SK-N-MC (cell line): ENCODE measurements at regions not wholly inside any gene's neighbourhood (a gene's known extent, or its start where the extent isn't known, plus 50 kb on each side); places are given as distances from the start of the nearest gene placed in this dataset.

Experiments used
- EZH2 ChIP-seq: fragments of 200-600 bp; sonication (generic); IDR thresholded peaks from one replicate; pipeline ENCODE4 v1.6.1; 2017; ENCODE audit warnings: antibody characterized with exemption
- FOXP2 ChIP-seq: optimal IDR thresholded peaks from 2 replicates; pipeline ENCODE3; 2011; ENCODE audit warnings: mild to moderate bottlenecking, moderate library complexity; ENCODE audit not compliant: insufficient read depth; ENCODE audit errors: extremely low read length, control extremely low read depth
- POLR2AphosphoS5 ChIP-seq: IDR thresholded peaks from 2 replicates; pipeline ENCODE4 v1.6.1; 2012; ENCODE audit warnings: mild to moderate bottlenecking, low read depth, low read length, borderline replicate concordance

DNA sequence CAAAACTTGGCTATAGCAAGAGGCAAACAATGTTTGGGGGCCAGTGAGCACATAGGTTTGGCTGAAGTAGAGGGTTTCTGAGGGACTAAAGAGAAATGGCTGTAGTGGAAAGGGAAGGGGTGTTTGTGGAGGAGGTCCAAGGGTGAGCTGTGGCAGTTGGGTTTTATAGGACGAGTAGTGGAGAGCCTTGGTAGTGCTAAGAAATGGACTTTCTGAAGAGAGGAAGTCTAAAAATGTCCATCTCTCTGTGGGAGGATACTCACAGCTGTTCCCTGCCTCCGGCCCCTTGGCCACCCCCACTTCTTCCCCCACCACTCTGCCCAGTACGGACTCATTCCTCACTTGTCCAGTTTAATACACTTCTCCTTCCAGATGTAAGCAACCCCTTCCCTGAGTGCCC, 64.3 kb downstream of the ZNF22 start:
- no peak for TF ChIP-seq EZH2
- TF ChIP-seq POLR2AphosphoS5, result no peak
- TF ChIP-seq FOXP2, result no peak
